ENCODE measurements at regions not wholly inside any gene's neighbourhood (a gene's known extent, or its start where the extent isn't known, plus 50 kb on each side); places are given as distances from the start of the nearest gene placed in this dataset.

DNA sequence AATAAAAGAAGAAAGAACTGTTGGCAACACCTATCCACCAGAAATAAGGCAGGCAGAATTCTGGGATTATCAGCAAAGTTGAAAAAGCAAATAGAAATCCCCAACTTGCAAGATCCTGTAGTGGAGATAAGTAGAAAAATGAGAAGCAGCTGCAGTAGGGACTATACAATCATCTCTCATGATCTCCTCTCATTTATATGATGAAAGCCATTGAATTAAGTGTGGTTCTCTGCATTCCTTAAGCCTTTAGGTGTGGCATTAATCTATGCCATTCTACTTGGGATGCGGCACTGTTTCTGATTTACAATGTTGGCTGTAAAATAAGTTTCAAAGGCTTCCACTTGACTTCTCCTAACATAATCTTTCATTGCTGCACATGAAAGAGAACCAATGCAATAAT is 869.8 kb downstream of the TRAM1L1 start:
- TF ChIP-seq, protein P1, sequence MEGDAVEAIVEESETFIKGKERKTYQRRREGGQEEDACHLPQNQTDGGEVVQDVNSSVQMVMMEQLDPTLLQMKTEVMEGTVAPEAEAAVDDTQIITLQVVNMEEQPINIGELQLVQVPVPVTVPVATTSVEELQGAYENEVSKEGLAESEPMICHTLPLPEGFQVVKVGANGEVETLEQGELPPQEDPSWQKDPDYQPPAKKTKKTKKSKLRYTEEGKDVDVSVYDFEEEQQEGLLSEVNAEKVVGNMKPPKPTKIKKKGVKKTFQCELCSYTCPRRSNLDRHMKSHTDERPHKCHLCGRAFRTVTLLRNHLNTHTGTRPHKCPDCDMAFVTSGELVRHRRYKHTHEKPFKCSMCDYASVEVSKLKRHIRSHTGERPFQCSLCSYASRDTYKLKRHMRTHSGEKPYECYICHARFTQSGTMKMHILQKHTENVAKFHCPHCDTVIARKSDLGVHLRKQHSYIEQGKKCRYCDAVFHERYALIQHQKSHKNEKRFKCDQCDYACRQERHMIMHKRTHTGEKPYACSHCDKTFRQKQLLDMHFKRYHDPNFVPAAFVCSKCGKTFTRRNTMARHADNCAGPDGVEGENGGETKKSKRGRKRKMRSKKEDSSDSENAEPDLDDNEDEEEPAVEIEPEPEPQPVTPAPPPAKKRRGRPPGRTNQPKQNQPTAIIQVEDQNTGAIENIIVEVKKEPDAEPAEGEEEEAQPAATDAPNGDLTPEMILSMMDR (conservative IDR thresholded peaks at IDR 0.05; ENCODE audit: low read depth in 2 of 2): no peak
- TF ChIP-seq EZH2 (IDR thresholded peaks at IDR 0.05; ENCODE audit: low read depth, unreplicated experiment): no peak
- TF ChIP-seq EZH2phosphoT487 (IDR thresholded peaks at IDR 0.05; ENCODE audit: unreplicated experiment): no peak
- TF ChIP-seq POLR2AphosphoS5 (IDR thresholded peaks at IDR 0.05; ENCODE audit: low read depth): no peak

All from GM23338 (cell line).